Parathyroid adenoma (tissue), 2 donors: ENCODE measurements at regions not wholly inside any gene's neighbourhood (a gene's known extent, or its start where the extent isn't known, plus 50 kb on each side); places are given as distances from the start of the nearest gene placed in this dataset.

ENCODE experiments used
- H2AFZ ChIP-seq: fragments of 300-600 bp; sonication (generic); one replicate; pipeline ENCODE4 v1.7.0; 2017; ENCODE audit warnings: antibody characterized with exemption, mild to moderate bottlenecking
- H3K27ac ChIP-seq: fragments of 300-600 bp; sonication (generic); one replicate; pipeline ENCODE4 v1.7.0; 2017
- H3K27me3 ChIP-seq: fragments of 300-600 bp; sonication (generic); one replicate; pipeline ENCODE4 v1.7.0; 2017; ENCODE audit warnings: low read length; ENCODE audit not compliant: control insufficient read depth, insufficient read depth
- H3K36me3 ChIP-seq: fragments of 300-600 bp; sonication (generic); one replicate; pipeline ENCODE4 v1.7.0; 2017; ENCODE audit warnings: low read length; ENCODE audit not compliant: control insufficient read depth, insufficient read depth
- H3K4me1 ChIP-seq: fragments of 300-600 bp; sonication (generic); one replicate; pipeline ENCODE4 v1.7.0; 2017; ENCODE audit warnings: control low read depth
- H3K4me2 ChIP-seq: fragments of 300-600 bp; sonication (generic); one replicate; pipeline ENCODE4 v1.7.0; 2017; ENCODE audit warnings: low read length
- H3K4me3 ChIP-seq: fragments of 300-600 bp; sonication (generic); one replicate; pipeline ENCODE4 v1.7.0; 2017; ENCODE audit warnings: low read depth, low read length
- H3K79me2 ChIP-seq: fragments of 300-600 bp; sonication (generic); one replicate; pipeline ENCODE4 v1.7.0; 2017; ENCODE audit warnings: control low read depth
- H3K9ac ChIP-seq: fragments of 300-600 bp; sonication (generic); one replicate; pipeline ENCODE4 v1.7.0; 2017; ENCODE audit warnings: mild to moderate bottlenecking
- H3K9me3 ChIP-seq: fragments of 300-600 bp; sonication (generic); one replicate; pipeline ENCODE4 v1.7.0; 2017; ENCODE audit warnings: low read length; ENCODE audit not compliant: control insufficient read depth
- TF ChIP-seq, protein P1 (sequence below): fragments of 300-600 bp; sonication (generic); IDR thresholded peaks from one replicate; pipeline ENCODE4 v1.7.0; 2017; ENCODE audit warnings: antibody characterized with exemption, mild to moderate bottlenecking
- donor health status: primary hyperparathyroidism.

GRCh38 chr7:55272328-55272727, 92.8 kb upstream of the LANCL2 start:
- Histone ChIP-seq H3K27me3 (no peaks in the 10 kb centered on the region), H3K9me3 (no peaks in the 10 kb centered on the region)
- TF ChIP-seq, protein P1, sequence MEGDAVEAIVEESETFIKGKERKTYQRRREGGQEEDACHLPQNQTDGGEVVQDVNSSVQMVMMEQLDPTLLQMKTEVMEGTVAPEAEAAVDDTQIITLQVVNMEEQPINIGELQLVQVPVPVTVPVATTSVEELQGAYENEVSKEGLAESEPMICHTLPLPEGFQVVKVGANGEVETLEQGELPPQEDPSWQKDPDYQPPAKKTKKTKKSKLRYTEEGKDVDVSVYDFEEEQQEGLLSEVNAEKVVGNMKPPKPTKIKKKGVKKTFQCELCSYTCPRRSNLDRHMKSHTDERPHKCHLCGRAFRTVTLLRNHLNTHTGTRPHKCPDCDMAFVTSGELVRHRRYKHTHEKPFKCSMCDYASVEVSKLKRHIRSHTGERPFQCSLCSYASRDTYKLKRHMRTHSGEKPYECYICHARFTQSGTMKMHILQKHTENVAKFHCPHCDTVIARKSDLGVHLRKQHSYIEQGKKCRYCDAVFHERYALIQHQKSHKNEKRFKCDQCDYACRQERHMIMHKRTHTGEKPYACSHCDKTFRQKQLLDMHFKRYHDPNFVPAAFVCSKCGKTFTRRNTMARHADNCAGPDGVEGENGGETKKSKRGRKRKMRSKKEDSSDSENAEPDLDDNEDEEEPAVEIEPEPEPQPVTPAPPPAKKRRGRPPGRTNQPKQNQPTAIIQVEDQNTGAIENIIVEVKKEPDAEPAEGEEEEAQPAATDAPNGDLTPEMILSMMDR, result no peak

DNA sequence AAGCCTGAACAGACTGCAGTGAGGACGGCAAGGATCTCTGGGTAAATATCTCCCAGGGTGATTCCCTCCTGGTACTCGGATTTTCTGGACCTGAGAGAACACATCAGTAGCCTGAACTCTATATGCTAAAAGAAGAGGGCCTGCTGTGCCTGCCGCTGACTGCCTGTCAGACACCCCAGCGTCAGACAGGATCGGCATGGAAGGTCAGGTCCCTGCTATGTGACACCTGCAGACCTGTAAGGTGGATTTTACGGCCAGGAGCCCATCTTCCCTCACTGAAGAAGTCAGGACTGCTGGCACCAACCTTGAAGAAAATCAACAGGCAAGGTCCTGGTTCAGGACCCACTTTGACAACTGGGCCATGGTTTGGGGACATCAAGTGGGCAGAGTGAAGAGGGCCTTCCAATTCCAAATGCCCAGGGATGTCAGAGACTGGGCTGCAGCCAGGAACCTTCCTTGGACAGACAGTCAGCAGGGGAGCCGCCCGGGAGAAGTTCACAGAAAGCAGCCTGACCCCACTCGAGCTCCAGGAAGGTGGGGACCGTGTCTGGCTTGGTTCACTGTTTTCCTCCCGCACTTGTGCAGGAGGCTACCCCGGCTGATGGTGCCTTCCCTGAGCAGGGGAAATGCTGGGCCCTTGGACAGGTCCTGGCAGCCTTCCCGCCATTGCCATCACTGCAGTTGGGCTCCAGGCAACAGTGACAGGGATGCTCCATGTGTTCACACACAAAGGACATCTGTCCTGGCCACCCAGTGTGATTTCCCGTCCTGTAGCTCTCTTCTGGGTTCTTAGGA, 91.8 kb upstream of the LANCL2 start:
- no peak overlapping the region for H3K4me3 ChIP-seq
- no peaks in the 10 kb centered on the region for H3K9me3 ChIP-seq
- H3K27me3 ChIP-seq, result no peaks in the 10 kb centered on the region
- TF ChIP-seq, protein P1, result no peak
- H3K27ac ChIP-seq, result no peak overlapping the region
- no peaks in the 10 kb centered on the region for H3K36me3 ChIP-seq
- H3K79me2 ChIP-seq, result no peaks in the 10 kb centered on the region
- H3K4me1 ChIP-seq, result no peaks in the 10 kb centered on the region
- H3K9ac ChIP-seq, result no peak overlapping the region
- H3K4me2 ChIP-seq, result no peak overlapping the region
- no peak overlapping the region for H2AFZ ChIP-seq

More at GRCh38 chr7:55272328-55272727, 92.8 kb upstream of the LANCL2 start:
- H2AFZ ChIP-seq, result no peak overlapping the region
- no peaks in the 10 kb centered on the region for H3K36me3 ChIP-seq
- no peak overlapping the region for H3K27ac ChIP-seq
- H3K9ac ChIP-seq, result no peak overlapping the region
- no peaks in the 10 kb centered on the region for H3K79me2 ChIP-seq
- H3K4me1 ChIP-seq, result no peaks in the 10 kb centered on the region
- H3K4me3 ChIP-seq, result no peak overlapping the region
- H3K4me2 ChIP-seq, result no peak overlapping the region

DNA sequence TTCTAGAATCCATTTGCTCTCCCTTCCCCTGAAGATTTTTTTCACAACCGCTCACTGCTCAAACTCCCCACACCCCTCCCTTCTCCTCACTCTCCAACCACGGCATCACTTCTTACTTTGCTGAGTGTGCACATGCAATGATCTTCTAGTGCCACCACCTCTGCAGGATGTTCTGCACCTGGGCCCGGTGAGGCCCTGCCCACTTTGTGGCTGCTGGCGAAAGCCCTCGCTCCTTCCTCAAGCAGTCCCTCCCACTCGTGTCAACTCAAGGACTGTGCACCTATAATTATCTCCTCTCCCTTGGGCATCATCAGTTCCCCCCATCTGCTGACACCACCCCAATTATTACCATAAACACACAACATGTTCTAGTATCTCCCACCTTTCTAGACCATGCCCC, 91.0 kb upstream of the LANCL2 start:
- H3K9me3 ChIP-seq, result no peaks in the 10 kb centered on the region
- TF ChIP-seq, protein P1, result no peak
- H3K79me2 ChIP-seq, result no peaks in the 10 kb centered on the region
- H3K36me3 ChIP-seq, result no peaks in the 10 kb centered on the region
- H2AFZ ChIP-seq, result no peak overlapping the region
- H3K27me3 ChIP-seq, result no peaks in the 10 kb centered on the region
- no peak overlapping the region for H3K4me2 ChIP-seq
- no peak overlapping the region for H3K27ac ChIP-seq
- H3K4me1 ChIP-seq, result no peaks in the 10 kb centered on the region
- H3K9ac ChIP-seq, result no peak overlapping the region
- H3K4me3 ChIP-seq, result no peak overlapping the region

- Histone ChIP-seq H3K27ac (no peak overlapping the region), H3K36me3 (no peaks in the 10 kb centered on the region), H3K9me3 (no peaks in the 10 kb centered on the region), H3K79me2 (no peaks in the 10 kb centered on the region), H3K4me1 (no peaks in the 10 kb centered on the region), H2AFZ (no peak overlapping the region), H3K27me3 (no peaks in the 10 kb centered on the region), H3K4me2 (no peak overlapping the region), H3K9ac (no peak overlapping the region), H3K4me3 (no peak overlapping the region)
- TF ChIP-seq, protein P1, result no peak
Measured at GRCh38 chr7:55275291-55276200, 89.6 kb upstream of the LANCL2 start.
